GM21360 (cell line): ENCODE measurements at regions not wholly inside any gene's neighbourhood (a gene's known extent, or its start where the extent isn't known, plus 50 kb on each side); places are given as distances from the start of the nearest gene placed in this dataset.
"Not testable (repeated sequence)": the region's sequence is repeated elsewhere in the genome, so short reads cannot be mapped to it uniquely, and the experiment has no call there.

ENCODE experiments used
- ATAC-seq: cut with Tn5 transposase; IDR thresholded peaks from one replicate; pipeline ENCODE4 v1.9.1; 2021; ENCODE audit warnings: mild to moderate bottlenecking, moderate library complexity; ENCODE audit not compliant: unreplicated experiment

DNA sequence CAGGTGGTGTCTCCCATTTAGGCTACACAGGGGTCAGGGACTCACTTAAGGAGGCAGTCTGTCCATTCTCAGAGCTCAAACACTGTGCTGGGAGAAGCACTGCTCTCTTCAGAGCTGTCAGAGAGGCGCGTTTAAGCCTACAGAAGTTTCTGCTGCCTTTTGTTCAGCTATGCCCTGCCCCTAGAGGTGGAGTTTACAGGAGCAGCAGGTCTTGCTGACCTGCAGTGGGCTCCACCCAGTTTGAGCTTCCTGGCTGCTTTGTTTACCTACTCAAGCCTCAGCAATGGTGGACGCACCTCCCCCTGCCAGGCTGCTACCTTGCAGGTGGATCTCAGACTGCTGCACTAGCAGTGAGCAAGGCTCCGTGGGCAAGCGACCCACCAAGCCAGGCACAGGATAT is 260.1 kb downstream of the MEF2C start:
- not testable (repeated sequence) for ATAC-seq

DNA sequence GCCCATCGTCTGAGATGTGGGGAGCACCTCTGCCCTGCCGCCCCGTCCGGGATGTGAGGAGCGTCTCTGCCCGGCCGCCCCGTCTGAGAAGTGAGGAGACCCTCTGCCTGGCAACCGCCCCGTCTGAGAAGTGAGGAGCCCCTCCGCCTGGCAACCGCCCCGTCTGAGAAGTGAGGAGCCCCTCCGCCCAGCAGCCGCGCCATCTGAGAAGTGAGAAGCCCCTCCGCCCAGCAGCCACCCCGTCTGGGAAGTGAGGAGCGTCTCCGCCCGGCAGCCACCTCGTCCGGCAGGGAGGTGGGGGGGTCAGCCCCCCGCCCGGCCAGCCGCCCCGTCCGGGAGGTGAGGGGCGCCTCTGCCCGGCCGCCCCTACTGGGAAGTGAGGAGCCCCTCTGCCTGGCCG is 267.2 kb downstream of the MEF2C start:
- ATAC-seq = not testable (repeated sequence)

DNA sequence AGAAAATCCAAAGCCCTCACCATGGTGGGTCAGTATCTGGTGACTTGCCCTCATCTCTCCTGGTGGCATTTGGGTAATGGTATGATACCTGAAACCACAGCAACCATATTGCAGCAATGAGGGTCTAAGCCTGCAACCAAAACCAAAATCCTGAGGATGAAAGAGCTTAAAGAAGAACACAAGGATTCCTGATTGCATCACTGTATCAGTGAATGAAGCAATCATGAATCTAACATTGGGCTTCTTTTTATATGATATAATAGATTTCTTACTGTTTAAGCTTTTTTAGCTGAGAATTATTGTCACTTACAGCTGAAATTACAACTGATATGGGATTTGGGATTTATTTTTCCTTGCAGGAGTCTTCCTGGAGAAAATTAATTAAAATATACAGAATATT is 269.9 kb downstream of the MEF2C start:
- ATAC-seq = no peak

DNA sequence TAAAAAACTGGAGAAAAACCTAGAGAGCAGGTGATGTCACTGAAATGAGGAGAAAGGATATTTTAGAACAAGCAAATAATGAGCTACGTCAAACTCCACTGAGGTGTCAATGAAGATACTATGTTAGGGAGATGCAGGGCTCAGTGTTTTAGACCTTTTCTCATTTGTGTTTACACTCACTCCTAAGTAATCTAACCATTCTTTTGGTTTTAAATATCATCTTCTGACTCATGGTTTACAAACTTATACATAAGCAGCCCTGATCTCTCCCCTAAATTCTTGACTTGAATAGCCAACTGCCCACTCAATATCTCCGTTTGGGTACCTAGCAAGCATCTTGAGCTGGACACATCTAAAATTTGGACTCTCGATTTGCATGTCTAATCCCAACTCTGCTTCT is 272.4 kb downstream of the MEF2C start:
- ATAC-seq = no peak

DNA sequence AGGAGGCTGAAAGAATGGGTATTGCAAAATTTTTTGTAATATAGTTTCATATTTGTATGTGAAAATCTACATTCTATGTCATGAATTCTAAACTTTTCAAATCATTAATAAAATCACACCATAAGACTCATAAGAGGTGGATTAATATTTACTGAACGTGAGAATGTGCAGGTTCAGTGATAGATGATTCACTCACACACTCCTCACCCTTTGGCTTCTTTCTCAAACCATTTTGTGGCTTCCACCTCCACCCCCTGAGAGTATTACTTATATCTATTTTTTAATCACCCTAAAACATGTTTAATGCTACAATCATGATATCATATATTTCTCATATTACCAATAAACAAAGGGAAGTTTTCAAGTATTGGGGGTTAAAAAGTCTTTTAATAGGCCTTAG is 275.5 kb downstream of the MEF2C start:
- no peak for ATAC-seq

DNA sequence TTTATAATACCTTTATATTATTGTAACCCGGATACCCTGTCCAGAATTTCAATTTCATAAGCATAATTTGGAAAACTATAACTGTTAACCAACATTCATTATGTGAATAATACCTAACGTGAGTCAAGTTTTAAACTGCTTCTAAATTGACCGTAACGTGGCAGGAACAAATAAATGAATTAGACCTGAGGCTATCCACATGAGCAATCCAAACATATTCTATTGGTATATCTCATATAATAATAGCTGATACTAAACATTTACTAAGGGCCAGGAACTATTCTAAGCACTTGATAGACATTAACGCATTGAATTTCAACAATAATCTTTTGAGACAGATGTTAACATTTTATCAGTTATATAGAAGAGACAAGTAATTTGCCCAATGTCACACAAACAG is 276.4 kb downstream of the MEF2C start:
- no peak for ATAC-seq

DNA sequence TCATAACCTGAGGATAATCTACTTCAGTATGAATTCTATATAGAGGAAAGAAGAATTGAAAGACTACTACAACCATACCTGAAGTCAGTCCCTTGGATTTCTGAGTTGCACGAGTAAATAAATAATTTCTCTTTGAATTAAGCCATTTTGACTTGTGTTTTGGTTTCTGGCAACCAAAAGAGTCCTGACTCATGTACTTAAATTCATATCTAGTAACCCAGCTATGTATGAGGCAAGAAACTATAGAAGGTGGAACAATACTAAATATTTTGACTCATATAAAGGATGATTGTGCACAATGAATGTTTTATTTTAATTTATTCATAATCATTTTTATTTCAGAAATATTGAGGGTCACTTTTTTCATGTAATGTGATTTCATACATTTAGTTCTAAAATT is 276.8 kb downstream of the MEF2C start:
- ATAC-seq = no peak

DNA sequence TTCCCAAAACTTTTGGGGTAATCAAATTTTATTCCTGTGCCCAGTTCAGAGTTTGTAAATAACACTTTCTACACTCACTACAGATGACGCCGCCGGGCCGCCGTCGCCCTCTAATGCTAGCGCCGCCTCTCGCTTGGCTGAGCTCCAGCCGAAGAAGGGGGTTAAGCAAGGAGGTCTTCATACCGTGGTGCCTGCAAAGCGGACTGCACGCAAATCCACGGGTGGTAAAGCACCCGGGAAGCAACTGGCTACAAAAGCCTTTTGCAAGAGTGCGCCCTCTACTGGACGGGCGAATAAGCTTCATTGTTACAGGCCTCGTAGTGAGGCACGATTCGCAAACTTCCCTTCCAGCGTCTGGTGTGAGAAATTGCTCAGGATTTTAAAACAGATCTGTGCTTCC is 280.4 kb downstream of the MEF2C start:
- no peak for ATAC-seq

DNA sequence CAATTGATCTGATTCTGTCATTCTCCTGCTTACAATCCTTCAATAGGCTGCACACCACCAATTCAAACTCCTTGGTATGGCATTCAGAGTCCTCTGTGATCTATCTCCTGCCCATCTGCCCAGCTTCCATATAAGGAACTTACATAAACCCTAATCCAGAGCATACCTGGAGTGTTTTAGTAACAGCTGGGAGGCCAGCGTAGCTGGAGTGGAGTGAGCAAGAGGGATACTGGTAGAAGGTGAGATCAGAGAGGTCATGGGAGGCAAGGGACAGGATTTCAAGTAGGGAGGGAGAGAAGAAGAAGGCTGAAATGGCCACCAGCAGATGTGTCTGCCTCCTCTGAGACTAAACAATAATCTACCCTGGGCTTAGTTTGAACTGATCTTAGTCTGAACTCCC is 288.5 kb downstream of the MEF2C start:
- ATAC-seq = no peak

DNA sequence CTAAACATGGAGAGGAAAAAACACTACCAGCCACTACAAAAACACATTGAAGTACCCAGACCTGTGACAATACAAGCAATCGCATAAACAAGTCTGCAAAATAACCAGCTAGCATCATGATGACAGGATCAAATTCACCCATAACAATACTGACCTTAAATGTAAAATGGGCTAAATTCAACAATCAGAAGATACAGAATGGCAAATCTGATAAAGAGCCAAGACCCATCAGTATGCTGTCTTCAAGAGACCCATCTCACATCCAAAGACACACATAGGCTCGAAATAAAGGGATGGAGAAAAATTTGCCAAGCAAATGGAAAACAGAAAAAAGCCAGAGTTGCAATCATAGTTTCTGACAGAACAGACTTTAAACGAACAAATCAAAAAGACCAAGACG is 294.4 kb downstream of the MEF2C start:
- no peak for ATAC-seq

DNA sequence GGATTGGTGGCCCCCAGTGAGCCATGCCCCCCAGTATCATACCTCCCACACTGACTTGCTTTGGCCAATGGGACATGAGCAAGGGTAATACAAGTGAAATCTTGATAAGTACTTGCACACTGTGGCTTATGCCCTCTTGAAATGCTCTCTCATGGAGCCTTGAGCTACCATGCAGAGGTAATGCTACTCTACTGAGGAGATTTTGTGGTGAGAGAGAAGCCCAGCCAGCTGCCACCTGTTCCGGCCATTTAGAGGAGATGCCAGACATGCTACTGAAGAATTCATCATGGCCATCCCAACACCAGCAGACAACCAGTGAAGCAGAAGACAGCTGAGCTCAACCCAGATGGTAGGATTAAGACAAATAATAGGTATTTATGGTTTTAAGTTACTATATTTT is 299.5 kb downstream of the MEF2C start:
- ATAC-seq = no peak

DNA sequence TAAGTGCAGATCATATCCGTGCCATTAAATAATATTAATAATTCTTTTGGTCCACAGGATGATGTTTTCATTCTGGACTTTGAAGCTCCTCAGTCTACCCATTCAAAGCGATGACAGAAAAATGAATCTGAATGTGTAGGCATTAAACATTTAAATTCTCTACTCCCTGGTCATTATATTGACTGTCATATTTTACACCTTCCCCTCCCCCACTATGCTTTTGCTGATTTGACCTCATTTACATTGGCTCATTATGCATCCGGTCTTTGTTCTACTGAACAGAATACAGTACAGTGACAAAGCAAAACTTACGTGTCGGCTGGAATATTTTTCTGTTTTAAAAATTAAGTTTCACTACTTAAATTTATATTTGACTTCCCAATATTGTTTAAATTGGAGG is 289.7 kb upstream of the TMEM161B start:
- ATAC-seq = no peak

DNA sequence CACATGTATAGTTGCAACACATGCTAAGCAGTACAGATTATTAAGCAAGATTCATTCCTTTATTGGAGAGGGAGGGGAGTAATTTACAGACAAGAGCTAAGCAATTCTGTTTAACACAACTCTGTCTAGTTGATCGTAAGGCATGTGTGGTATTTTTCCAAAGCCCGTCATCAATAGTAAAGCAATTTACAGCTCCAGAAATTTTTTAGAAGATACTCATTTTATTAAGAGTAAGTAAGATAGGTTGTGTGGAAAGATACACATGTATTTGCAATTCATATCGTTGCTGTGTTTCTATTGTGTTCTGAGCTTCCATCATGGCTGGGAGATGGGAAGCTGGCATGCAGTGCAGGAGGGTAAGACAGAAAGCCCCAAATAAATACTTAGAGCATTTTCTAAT is 289.2 kb upstream of the TMEM161B start:
- ATAC-seq = no peak

DNA sequence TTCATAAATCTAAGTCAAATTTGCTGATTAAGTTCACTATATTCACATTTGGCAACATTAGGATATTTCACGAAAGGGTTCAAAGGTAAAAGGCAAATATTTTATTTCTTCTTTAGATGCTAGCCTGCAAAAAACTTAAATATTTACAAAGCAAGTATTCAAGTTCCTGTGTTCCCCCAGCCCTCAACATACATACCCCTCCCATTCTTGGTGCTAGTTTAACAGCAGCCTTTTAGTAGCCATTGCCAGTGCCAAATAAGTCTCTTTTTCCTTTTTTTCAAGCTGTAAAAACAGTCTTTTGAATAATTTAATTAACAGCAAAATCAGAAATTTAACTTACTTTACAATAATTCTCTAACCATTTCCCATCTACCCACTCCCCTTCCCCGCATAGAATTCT is 288.5 kb upstream of the TMEM161B start:
- no peak for ATAC-seq

DNA sequence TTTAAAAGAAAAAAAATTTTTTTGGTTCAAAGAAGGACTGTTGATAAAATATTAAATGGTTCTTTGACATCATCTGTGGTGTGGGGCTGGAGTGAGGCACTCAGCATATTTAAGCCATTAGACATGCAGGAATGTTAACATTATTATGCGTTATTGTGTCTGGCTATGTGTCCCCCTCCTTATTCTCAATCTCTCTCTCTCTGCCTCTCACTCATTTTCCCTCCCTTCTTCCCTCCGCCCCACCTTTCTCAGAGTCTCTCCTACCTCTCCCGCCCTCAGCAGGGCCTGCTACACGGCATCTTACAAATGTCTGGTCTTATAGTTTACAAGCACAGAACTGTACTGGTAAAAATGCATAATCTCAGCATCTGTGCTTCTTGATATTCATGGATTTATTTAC is 287.8 kb upstream of the TMEM161B start:
- ATAC-seq = no peak

DNA sequence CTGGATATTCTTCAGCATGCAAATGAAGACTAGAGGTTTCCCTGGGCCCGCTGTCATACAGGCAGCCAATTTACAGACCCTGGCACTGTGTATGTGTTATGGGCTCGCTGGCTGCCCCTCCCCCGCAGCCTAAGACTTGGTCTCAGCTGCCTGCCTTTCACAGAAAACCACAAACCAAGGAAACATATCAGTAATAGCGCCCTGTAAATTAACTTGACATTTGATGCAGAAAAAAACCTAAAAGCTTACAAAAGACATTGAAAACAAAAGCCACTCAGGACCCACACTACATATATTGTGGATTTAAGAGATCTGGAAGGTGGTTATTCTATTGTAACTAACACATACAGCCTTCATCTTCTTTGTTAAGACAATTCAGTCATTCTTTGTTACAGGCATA is 287.0 kb upstream of the TMEM161B start:
- no peak for ATAC-seq

DNA sequence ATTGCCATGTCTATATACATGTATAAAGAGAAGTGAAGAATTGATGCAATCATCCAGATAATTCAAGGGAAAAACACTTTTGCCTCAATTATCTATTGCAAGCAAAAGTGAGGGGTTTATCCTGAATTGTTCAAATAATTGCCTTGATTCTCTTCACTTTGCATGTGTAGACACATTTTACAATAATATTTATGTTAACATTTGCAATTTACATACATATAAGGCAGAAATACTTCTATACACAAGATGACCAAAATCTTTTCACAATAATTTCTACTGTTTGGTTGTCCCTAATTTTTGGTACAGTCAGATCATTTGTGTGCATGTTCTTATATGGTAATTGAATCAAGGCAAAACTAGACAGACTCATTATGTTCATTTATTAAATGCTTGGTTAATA is 285.3 kb upstream of the TMEM161B start:
- no peak for ATAC-seq

DNA sequence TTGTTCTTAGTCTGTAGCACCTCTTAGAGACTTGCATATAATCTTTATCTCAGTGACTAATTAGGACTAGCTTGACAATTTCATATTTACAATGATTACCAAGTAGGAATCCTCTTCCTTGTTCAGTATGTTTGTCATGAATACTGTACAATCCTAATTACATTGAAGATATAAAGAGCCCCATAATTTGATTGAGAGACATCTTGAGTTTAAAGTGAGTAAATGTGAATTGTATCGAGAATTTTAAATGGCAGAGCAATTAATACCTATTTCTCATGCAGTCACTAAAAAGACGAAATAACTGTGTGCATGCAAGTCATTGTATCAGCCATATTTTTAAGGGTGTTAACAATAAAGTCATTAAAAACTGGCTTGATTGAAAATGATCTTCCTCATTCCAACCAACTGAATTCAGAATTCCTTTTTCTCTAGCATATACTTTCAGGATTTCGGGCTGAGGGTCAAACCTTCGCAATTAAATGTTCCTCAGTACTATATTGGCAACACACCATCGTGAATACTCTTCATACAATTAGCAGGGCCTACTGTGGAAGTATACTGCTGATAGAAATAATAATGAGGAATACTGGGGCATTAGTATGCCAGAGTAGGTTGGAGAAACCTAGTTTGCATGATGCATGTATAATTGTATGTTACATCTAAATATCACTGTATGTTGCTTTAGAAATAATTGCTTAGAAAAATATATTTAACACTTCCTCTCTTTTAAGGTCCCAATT is 284.7 kb upstream of the TMEM161B start:
- no peak for ATAC-seq

DNA sequence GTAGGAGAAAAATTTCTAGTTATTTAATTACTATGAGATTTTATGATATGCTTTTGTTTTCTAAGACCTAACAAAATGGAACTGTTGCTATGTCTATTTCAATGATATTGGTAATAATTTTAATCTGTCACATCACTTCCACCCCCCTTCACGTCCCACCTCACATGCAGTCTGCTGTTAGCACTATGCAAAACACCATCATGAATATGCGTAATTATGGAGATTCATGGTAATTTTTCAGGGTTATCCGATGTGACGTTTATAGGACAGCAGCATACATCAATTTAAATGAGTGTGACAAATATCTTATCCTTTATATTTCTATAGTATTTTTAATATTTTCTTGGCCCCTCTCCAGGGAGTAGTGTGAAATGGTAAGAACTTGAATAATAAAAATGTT is 283.8 kb upstream of the TMEM161B start:
- ATAC-seq = no peak

DNA sequence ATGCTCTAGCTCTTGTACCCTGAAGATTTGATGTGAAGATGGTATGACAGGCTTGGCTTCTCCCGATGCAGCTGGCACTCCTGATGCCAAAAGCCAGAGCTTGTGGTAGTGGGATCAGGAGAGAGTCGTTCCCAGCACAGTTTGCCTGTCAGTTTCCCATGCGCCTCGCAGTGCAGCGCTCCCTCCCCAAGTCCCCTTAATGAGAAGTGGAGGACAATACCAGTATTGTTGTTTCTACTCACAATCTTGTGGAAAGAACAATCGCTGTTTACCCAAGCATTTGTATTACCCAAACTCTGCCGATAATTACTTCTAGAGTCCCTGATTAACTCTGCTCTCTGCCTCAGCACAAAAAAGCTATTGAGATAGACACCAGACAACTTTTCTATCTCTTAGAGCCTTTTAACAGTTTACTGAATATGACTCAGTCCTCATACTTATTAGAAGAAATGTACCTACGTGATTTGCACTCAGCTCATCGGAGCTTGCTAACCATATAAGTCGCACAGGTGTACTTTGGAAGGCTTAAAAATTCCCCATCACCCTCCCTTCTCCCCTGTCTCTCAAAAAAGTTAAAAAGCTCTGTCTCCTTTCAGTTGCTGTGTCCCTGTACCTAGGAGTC is 283.2 kb upstream of the TMEM161B start:
- no peak for ATAC-seq

DNA sequence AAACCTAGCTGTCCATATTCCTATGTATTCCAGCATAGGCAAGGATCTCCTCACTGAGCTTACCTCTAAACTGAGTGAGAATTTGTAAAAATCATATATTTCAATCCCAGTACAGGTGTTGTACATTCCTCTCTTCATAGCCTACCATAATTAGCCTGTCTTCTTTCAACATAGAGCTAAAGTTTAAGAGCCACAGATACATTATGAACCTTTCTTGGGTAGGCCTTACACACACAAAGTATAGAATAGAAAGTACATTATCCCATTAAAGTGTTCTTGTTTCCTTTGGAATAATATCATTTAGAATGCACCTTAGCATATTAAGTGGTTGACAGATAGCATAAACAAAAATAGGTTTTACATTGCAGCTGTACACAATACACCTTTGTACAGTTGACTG is 282.1 kb upstream of the TMEM161B start:
- no peak for ATAC-seq

DNA sequence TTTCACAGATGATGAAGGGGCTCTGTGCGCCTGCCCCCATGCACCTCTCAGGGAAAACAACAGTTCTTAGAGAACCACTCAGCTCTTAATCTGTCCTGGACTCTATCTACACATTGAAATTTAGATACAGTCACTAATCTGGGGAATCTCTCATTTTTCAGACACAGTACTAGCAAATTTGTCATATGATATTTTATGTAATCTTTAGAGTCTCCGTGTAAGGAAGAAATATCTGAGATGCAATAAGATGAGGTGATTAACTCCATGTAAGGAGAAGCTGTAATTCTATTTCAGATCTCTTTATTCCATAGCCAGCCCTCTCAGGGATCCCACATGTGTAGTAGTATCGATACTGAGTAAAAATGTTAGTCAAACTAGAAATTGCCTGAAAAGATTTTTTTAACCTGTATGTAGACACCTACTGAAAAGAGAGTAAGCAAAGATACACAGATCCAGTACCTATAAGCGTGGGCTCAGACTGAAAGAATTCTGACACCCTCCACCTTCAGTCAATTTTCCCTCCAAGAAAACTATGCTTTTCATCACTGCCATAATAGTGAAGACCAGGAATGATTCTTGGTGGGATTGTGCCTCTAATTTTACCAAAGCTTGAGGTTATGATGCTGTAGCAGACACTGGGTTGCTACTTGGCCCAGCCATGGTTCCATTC is 279.6 kb upstream of the TMEM161B start:
- no peak for ATAC-seq
